SH-SY5Y (cell line): ENCODE measurements at regions not wholly inside any gene's neighbourhood (a gene's known extent, or its start where the extent isn't known, plus 50 kb on each side); places are given as distances from the start of the nearest gene placed in this dataset.

ENCODE experiments used
- GATA2 ChIP-seq: IDR thresholded peaks from 2 replicates; pipeline ENCODE4 v1.6.1; 2011; ENCODE audit warnings: mild to moderate bottlenecking, low read depth, low read length
- GATA3 ChIP-seq: IDR thresholded peaks from 2 replicates; pipeline ENCODE4 v1.6.1; 2011; ENCODE audit warnings: low read depth, mild to moderate bottlenecking, low read length, moderate library complexity

DNA sequence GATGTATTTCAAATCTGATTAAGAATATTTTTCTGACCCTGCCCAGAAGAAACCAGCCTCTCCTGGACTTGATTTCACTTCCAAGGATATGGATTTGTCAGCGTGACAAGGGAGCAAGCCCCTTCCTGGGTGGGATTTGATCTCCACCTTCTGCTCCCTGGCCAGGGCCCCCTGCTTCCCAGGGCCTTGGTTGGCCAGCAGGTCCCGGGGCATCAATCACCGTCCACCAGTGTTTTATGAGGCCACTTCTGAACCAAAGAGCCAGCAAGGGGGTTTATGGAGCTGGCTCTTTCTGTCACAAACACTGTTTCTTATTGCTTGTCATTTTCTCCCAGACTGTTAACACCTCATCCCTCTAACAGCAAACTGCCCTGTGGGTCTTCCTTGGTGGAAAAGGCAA is 320.5 kb upstream of the SKOR2 start:
- no peak for TF ChIP-seq GATA3
- no peak for TF ChIP-seq GATA2

DNA sequence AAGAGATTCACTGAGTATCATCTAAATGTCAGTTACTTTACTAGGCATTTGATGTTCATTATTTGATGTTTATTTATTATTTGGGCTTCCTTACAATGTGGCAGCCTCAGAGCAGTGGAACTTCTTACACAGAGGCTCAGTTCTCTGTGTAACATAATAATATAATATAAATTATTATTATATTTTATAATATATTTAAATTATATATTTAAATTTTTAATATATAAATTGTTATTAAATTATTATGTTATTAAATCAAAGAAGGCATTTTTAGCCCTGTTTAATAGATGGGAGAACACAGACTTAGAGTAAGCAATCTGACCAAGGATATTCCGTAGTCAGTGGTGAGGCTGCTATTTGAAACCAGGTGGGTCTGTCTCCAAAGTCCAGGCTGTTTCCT is 315.3 kb upstream of the SKOR2 start:
- TF ChIP-seq GATA3: no peak
- TF ChIP-seq GATA2: no peak

DNA sequence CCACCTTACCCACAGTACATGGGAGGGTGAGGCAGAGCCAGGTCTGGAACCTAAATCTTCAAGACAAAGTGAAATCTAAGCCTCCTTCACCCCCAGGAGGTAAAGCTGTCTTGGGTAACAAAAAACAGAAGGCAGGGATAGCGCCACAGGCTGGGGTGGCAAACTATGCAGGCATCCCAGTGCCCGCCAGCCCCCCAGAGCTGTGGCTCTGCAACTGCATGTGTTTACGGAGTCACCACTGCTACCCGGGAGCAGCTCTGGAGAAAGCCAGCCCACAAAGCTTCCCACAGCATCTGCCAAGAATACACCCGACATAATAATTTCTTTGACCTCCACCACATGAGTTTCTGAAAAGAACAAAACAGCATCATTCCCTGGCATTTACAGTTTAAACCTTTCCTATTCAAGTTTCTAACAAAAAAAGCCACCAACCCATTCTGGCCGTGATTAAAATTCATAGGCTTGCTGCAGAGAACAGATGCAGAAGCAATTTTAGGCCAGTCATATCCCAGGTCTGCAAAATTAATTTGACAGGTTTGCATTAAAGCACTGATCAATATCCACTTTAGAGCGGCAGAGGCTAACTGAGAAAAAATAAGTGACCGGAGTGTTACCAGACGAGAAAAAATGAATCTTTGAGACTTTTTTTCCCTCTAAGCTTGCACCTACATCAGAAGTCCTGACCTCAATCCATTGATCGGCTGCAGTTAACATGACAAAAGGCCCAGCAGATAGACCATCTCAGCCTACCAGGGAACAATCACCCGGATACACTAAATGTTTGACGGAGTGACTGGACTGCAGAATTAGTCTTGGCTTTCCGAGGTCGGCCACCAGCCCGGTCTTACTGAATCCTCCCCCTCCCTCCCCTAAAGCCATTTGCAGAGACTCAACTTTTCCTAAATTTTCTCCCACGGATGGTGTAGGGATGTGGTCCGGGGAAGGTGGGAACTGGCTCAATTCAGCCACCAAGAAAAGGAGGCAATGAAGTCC is 309.6 kb upstream of the SKOR2 start:
- TF ChIP-seq GATA3: no peak
- TF ChIP-seq GATA2: no peak

DNA sequence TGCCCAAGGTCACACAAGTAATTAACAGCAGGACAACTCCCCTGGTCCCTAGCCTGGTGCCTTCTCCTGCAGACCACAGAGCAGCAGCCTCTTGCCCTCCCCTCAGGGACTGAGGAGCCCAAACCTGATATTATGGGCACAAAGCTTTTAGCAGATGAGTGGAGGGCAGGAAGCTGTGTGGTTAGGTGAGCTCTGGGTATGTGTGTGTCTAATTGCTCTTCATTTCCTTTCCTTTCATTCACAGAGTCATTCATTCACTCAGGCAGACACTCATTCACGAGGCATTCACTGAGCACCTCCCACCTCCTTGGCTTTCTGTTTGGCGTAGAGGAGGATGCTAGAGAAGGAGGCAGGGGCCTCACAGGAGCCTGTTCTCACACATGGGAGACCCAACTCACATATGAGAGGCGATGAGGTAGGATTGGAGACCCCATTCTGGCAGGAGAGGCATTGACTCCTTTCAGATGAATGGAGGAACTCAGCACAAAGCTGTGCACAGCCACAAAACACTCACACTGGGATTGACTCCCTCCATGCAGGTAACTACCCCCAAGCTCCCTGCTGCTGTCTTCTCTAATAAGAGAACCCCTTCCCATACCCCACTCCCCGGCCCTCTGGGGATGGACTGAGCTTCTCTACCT is 306.8 kb upstream of the SKOR2 start:
- TF ChIP-seq GATA2 (no peak), GATA3 (no peak)

DNA sequence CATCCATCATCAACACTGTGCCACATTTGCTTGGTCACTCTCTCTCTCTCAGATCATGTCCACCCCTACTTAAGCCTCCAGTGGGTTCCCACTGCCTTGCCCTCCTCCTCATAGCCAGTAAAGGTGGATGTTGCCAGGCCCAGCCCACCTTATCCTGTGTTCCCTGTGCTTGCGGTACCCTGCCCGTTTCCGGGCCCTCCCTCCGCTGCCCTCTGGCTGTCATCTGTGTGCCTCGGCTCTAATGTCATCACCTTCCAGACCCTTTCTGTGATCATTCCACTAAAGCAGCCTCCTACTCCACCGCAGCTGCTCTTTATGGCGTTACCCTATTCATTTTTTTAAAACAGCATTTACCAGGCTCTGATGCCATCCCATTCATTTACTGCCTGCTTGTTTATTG is 305.7 kb upstream of the SKOR2 start:
- TF ChIP-seq GATA2 (no peak), GATA3 (no peak)

DNA sequence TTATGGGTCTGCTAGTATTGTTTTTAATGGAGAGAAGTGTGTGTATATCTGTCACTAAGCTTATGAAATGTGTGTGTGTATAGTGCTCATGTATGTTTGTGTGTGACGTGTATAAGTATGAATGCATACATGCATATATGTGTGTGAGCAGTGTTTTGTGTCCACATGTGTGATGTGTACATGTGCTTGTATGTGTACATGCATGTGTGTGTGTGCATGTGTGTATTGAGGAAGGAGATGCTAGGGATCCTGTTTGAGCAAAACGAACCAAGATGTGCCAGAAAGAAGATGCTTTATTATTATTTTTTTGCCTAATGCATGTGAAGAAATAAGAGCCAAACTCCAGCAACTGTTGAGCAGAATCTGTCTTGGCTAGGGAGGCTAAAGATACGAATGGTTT is 301.3 kb upstream of the SKOR2 start:
- TF ChIP-seq GATA3: no peak
- TF ChIP-seq GATA2: no peak

DNA sequence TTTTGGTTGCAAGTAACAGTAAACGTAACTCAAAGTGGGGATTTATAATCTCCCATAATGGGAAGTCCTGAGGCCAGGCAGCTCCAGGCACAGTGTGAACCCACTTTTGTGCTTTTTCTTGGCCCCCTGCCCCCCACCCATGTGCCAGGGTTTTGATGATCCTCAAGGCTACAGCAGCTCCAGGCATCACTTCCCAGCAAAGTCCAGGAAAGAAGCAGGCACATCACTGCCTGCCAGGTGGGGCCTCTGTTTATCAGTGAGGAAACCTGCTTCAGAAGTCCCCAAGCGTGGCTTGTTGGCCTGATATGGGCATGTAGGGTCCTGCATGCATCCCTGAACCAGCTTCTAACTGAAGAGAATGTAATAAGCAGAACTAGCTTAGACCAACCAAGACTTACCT is 299.2 kb upstream of the SKOR2 start:
- no peak for TF ChIP-seq GATA2
- no peak for TF ChIP-seq GATA3

DNA sequence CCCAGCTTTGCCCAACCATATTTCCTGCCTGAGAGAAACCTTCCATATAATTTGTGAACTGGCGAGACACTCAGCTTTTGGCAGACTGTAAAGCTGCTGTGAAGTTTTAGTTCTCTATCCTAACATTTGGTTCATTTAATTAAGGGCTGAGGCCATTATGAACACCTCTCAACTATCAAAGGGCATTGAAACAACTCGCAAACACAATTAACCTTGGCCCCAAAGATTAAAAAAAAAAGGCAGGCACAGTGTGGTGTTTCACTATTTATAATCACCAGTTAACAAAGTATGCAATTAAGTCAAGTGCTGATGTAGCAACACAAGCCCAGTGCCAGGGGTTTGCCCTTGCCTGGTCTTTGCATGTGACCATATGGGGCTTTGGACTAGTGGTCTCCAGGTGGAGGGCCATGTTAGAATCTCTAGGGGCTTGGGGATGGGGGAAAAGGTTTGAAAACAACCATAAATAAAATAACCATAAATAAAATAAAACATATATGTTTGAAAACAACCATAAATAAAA is 297.6 kb upstream of the SKOR2 start:
- no peak for TF ChIP-seq GATA3
- TF ChIP-seq GATA2: no peak

DNA sequence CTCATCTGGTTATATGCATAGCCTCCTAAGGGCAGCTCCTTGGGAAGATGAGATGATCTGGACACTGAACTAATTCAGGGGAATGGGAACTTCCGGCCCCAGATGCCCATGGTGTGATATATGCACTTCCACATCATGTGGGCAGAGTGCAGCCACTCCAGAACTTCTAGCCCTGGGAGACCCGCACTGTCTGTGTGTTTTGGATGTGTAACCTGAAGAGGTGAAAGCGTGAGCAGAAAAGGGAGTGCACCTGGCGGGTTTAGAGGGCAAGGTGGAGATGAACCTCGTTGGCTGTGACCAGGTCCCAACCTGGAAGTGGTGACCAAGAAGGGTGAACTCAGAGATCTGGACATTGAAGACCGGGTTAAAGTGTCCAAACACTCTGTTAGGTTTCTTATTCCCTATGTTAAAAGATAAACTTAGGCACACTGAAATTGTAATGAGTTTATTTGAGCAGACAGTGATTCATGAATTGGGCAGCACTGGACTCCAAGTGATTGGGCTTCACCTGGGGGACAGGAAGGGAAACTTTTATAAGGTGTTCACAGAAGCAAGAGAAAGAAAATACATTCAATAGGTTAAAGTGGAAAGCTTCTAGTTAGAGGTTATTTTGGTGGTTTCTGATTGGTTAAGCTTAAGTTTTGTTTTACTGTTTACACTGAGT is 296.2 kb upstream of the SKOR2 start:
- no peak for TF ChIP-seq GATA2
- TF ChIP-seq GATA3: no peak

DNA sequence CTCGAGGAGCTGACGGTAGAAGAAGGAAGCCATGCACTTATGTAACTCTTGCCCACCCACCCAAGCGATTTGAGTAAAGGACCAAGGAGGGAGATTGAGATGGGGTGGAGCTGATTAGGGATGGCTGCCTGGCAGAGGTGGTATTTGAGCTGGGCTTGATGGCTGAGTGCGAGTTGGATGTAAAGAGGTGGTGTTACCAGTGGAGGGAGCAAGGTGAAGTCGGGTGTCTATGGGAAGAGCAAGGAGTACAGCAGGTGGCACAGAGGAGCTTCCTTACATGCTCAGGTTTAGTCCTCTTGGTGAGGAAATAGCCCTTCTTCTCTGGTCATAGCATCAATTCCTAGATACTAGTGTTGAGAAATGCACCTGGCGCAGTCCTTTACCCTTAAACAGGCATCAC is 294.2 kb upstream of the SKOR2 start:
- TF ChIP-seq GATA2 (no peak), GATA3 (no peak)

DNA sequence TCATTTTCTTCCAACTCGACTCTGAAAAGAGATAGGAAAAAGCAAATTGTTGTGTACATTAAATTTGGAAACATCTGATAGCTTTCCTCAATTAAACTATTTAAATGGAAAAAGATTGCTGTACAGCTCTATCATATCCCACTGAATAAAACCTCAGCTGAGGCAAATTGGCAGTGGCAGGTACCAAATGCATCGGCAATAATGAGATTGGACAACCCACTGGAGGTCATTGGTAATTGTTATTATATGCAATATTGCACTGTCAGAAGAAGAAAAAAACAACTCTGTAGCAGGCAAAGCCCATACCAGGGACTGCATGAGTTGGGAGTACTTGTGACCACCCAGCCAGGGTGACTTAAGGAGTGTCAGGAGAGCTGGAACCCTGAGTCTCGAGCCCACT is 291.6 kb upstream of the SKOR2 start:
- TF ChIP-seq GATA3 (no peak), GATA2 (no peak)

DNA sequence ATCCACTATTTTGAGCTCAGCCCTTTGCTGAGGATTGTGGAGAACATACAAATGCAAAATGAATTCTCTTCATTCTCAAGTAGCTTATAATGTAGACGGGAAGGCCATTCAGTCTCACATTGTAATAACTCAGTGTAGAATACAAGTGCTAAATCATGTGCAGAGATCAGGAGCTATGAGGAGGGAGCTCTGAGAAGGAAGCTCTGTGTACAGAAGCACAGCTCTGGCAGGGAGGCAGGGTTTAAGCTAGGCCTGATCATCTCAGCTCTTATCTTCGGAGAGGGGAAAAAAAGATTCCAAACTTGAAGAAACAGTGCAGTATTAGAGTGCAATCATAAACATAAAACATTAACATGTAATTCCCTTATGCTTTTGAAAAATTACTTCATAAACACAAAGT is 291.1 kb upstream of the SKOR2 start:
- TF ChIP-seq GATA3 (no peak), GATA2 (no peak)

DNA sequence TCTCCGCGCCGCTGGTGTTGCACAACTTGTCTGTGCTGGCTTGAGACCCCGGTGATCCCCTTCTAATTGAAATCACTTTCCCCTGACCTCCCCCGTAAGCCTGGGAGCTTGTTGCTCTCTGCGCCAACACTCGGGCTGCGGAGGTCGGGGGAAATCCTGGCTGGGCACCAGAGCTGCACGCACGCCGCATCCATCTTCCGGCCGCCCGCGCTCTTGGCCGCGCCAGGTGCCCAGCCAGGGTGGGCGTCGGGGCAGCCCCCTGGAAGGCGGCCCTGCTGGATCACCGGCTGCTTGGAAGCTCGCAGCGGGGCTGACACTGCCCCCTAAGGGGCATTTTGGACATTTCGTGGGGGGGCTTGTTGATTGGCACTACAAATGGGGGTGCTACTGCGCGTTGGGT is 280.3 kb upstream of the SKOR2 start:
- TF ChIP-seq GATA2 (no peak), GATA3 (no peak)

DNA sequence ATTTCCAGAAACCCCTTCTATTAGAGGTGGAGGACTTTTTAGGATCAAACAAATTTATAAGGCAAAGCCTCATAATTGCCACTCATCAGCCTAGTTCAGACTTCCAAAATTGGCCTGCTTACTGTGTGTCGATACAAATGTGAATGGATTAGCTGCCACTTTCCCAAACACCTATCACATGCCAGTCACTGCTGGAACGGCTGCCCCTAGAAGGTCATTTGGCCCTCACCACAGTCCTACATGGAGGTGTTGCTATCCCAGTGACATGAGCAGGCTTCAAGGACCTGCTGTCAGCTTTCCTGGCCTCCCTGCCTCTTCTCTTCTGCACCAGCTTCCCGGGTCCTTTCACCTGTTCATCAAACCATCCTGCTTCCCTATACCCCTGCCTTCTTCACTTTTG is 279.2 kb upstream of the SKOR2 start:
- TF ChIP-seq GATA3 (no peak), GATA2 (no peak)

DNA sequence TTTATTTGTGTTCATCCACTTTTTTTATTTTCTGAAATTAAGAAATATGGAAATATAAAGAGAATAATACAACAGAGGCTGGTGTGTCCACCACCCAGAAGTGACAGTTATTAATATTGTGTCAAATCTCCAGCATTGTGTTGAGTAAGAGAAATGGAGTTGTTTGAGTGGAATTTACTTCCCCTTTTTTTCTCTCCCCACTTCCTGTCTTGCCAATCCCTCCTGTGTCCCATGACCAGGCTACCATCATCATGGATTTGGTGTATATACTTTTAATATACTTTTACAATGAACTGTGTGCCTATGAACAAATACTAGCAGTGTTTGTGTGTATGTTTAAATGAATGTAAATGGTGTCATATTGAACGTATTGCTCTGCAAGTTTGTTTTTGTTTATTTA is 276.9 kb upstream of the SKOR2 start:
- no peak for TF ChIP-seq GATA2
- no peak for TF ChIP-seq GATA3
